ENCODE measurements at regions not wholly inside any gene's neighbourhood (a gene's known extent, or its start where the extent isn't known, plus 50 kb on each side); places are given as distances from the start of the nearest gene placed in this dataset.

GRCh38 chr15:91783008-91783407 lies 70.5 kb upstream of the SLCO3A1 start:
- H3K4me3 ChIP-seq (ENCODE audit: low read depth, low read length) = no peak overlapping the region
- DNase-seq (ENCODE audit: low read depth) = no peak
- TF ChIP-seq MAX (IDR thresholded peaks at IDR 0.05; ENCODE audit: low read depth, low read length) = no peak
- no peak for TF ChIP-seq CTCF (IDR thresholded peaks at IDR 0.05; ENCODE audit: low read depth, low read length)
- TF ChIP-seq POLR2A (IDR thresholded peaks at IDR 0.05; ENCODE audit: extremely low read depth, insufficient read length) = no peak
- TF ChIP-seq MYC (IDR thresholded peaks at IDR 0.05; ENCODE audit: low read depth, low read length) = no peak

GRCh38 chr15:91783451-91783850 lies 70.1 kb upstream of the SLCO3A1 start:
- H3K4me3 ChIP-seq (ENCODE audit: low read depth, low read length) = no peak overlapping the region
- no peak for DNase-seq (ENCODE audit: low read depth)
- TF ChIP-seq CTCF (IDR thresholded peaks at IDR 0.05; ENCODE audit: low read depth, low read length) = no peak
- no peak for TF ChIP-seq POLR2A (IDR thresholded peaks at IDR 0.05; ENCODE audit: extremely low read depth, insufficient read length)
- no peak for TF ChIP-seq MYC (IDR thresholded peaks at IDR 0.05; ENCODE audit: low read depth, low read length)
- no peak for TF ChIP-seq MAX (IDR thresholded peaks at IDR 0.05; ENCODE audit: low read depth, low read length)

- TF ChIP-seq POLR2A (IDR thresholded peaks at IDR 0.05; ENCODE audit: extremely low read depth, insufficient read length) (no peak), MYC (IDR thresholded peaks at IDR 0.05; ENCODE audit: low read depth, low read length) (no peak), MAX (IDR thresholded peaks at IDR 0.05; ENCODE audit: low read depth, low read length) (no peak), CTCF (IDR thresholded peaks at IDR 0.05; ENCODE audit: low read depth, low read length) (no peak)
- H3K4me3 ChIP-seq (ENCODE audit: low read depth, low read length) = no peak overlapping the region
- no peak for DNase-seq (ENCODE audit: low read depth)
Measured at GRCh38 chr15:91784973-91785709, 68.4 kb upstream of the SLCO3A1 start.

- no peak for DNase-seq (ENCODE audit: low read depth)
- TF ChIP-seq MYC (IDR thresholded peaks at IDR 0.05; ENCODE audit: low read depth, low read length) (no peak), MAX (IDR thresholded peaks at IDR 0.05; ENCODE audit: low read depth, low read length) (no peak), CTCF (IDR thresholded peaks at IDR 0.05; ENCODE audit: low read depth, low read length) (no peak), POLR2A (IDR thresholded peaks at IDR 0.05; ENCODE audit: extremely low read depth, insufficient read length) (no peak)
- H3K4me3 ChIP-seq (ENCODE audit: low read depth, low read length) = no peak overlapping the region
Measured at GRCh38 chr15:91787198-91787597, 66.3 kb upstream of the SLCO3A1 start.

GRCh38 chr15:91789136-91789535 lies 64.4 kb upstream of the SLCO3A1 start:
- TF ChIP-seq POLR2A (IDR thresholded peaks at IDR 0.05; ENCODE audit: extremely low read depth, insufficient read length) (no peak), CTCF (IDR thresholded peaks at IDR 0.05; ENCODE audit: low read depth, low read length) (no peak)
- H3K4me3 ChIP-seq (ENCODE audit: low read depth, low read length) = no peak overlapping the region
- no peak for DNase-seq (ENCODE audit: low read depth)

- no peak overlapping the region for H3K4me3 ChIP-seq (ENCODE audit: low read depth, low read length)
- DNase-seq (ENCODE audit: low read depth) = no peak
- TF ChIP-seq POLR2A (IDR thresholded peaks at IDR 0.05; ENCODE audit: extremely low read depth, insufficient read length) (no peak), CTCF (IDR thresholded peaks at IDR 0.05; ENCODE audit: low read depth, low read length) (no peak), MAX (IDR thresholded peaks at IDR 0.05; ENCODE audit: low read depth, low read length) (no peak), MYC (IDR thresholded peaks at IDR 0.05; ENCODE audit: low read depth, low read length) (no peak)
Measured at GRCh38 chr15:91790836-91791235, 62.7 kb upstream of the SLCO3A1 start.

Data from NB4 (cell line).